ENCODE measurements at regions not wholly inside any gene's neighbourhood (a gene's known extent, or its start where the extent isn't known, plus 50 kb on each side); places are given as distances from the start of the nearest gene placed in this dataset.
"Not testable (repeated sequence)": the region's sequence is repeated elsewhere in the genome, so short reads cannot be mapped to it uniquely, and the experiment has no call there.

- DNase-seq (ENCODE audit: low read depth in 4 of 4, low spot score in 3 of 4): no peak
Measured at GRCh38 chr1:221494670-221495069, 247.2 kb downstream of the DUSP10 start.

- DNase-seq (ENCODE audit: low read depth in 4 of 4, low spot score in 3 of 4): no peak
Measured at GRCh38 chr1:221497046-221497445, 244.8 kb downstream of the DUSP10 start.

GRCh38 chr1:221503268-221503667 is 238.6 kb downstream of the DUSP10 start:
- no peak for DNase-seq (ENCODE audit: low read depth in 4 of 4, low spot score in 3 of 4)

GRCh38 chr1:221509575-221510355 is 232.1 kb downstream of the DUSP10 start:
- DNase-seq (ENCODE audit: low read depth in 4 of 4, low spot score in 3 of 4): no peak

- no peak for DNase-seq (ENCODE audit: low read depth in 4 of 4, low spot score in 3 of 4)
Measured at GRCh38 chr1:221510793-221511503, 230.9 kb downstream of the DUSP10 start.

GRCh38 chr1:221511797-221512196 is 230.1 kb downstream of the DUSP10 start:
- DNase-seq (ENCODE audit: low read depth in 4 of 4, low spot score in 3 of 4): no peak

GRCh38 chr1:221514806-221515205 is 227.1 kb downstream of the DUSP10 start:
- no peak for DNase-seq (ENCODE audit: low read depth in 4 of 4, low spot score in 3 of 4)

- no peak for DNase-seq (ENCODE audit: low read depth in 4 of 4, low spot score in 3 of 4)
Measured at GRCh38 chr1:221515496-221515895, 226.4 kb downstream of the DUSP10 start.

GRCh38 chr1:221517961-221518360 is 223.9 kb downstream of the DUSP10 start:
- DNase-seq (ENCODE audit: low read depth in 4 of 4, low spot score in 3 of 4): no peak

GRCh38 chr1:221520250-221520649 is 221.6 kb downstream of the DUSP10 start:
- DNase-seq (ENCODE audit: low read depth in 4 of 4, low spot score in 3 of 4): no peak

- DNase-seq (ENCODE audit: low read depth in 4 of 4, low spot score in 3 of 4): no peak
Measured at GRCh38 chr1:221521686-221522085, 220.2 kb downstream of the DUSP10 start.

- no peak for DNase-seq (ENCODE audit: low read depth in 4 of 4, low spot score in 3 of 4)
Measured at GRCh38 chr1:221522529-221522940, 219.4 kb downstream of the DUSP10 start.

GRCh38 chr1:221525749-221526148 is 216.1 kb downstream of the DUSP10 start:
- DNase-seq (ENCODE audit: low read depth in 4 of 4, low spot score in 3 of 4): no peak

GRCh38 chr1:221527302-221527701 is 214.6 kb downstream of the DUSP10 start:
- DNase-seq (ENCODE audit: low read depth in 4 of 4, low spot score in 3 of 4): no peak

- DNase-seq (ENCODE audit: low read depth in 4 of 4, low spot score in 3 of 4): no peak
Measured at GRCh38 chr1:221527886-221528624, 213.8 kb downstream of the DUSP10 start.

- DNase-seq (ENCODE audit: low read depth in 4 of 4, low spot score in 3 of 4): not testable (repeated sequence)
Measured at GRCh38 chr1:221530159-221530558, 211.7 kb downstream of the DUSP10 start.

GRCh38 chr1:221530791-221531190 is 211.1 kb downstream of the DUSP10 start:
- no peak for DNase-seq (ENCODE audit: low read depth in 4 of 4, low spot score in 3 of 4)

GRCh38 chr1:221532071-221532773 is 209.7 kb downstream of the DUSP10 start:
- DNase-seq (ENCODE audit: low read depth in 4 of 4, low spot score in 3 of 4): no peak

- DNase-seq (ENCODE audit: low read depth in 4 of 4, low spot score in 3 of 4): no peak
Measured at GRCh38 chr1:221541296-221541695, 200.6 kb downstream of the DUSP10 start.

GRCh38 chr1:221543529-221544120 is 198.3 kb downstream of the DUSP10 start:
- no peak for DNase-seq (ENCODE audit: low read depth in 4 of 4, low spot score in 3 of 4)

Measured in right renal pelvis (tissue), 4 donors.